Esophagus squamous epithelium (tissue), 5 donors: ENCODE measurements at regions not wholly inside any gene's neighbourhood (a gene's known extent, or its start where the extent isn't known, plus 50 kb on each side); places are given as distances from the start of the nearest gene placed in this dataset.

ENCODE experiments used
- DNase-seq: peaks from one replicate; lab custom pipeline; 2025; lab: John Stamatoyannopoulos, UW
- H3K27ac ChIP-seq, 4 donors: fragments of 200-600 bp; sonication (generic); one replicate each; pipeline ENCODE4 v1.5.1; 2016 to 2019; ENCODE audit warnings: mild to moderate bottlenecking in 1 of 4
- H3K27me3 ChIP-seq, 4 donors: fragments of 200-600 bp; sonication (generic); 1 replicate in 3 of 4; 2 replicates in 1 of 4; pipeline versions ENCODE4 v1.5.1 to v1.6.0; 2017 to 2021; ENCODE audit warnings: antibody characterized with exemption in 1 of 4
- H3K36me3 ChIP-seq, 3 donors: fragments of 200-600 bp; sonication (generic); one replicate each; pipeline ENCODE4 v1.5.1; 2016 to 2019
- H3K4me1 ChIP-seq, 3 donors: fragments of 200-600 bp; sonication (generic); one replicate each; pipeline ENCODE4 v1.5.1; 2017 to 2019
- H3K4me3 ChIP-seq, 4 donors: fragments of 200-600 bp; sonication (generic); 1 replicate in 3 of 4; 2 replicates in 1 of 4; pipeline ENCODE4 v1.5.1; 2016 to 2019; ENCODE audit warnings: mild to moderate bottlenecking in 2 of 4, moderate library complexity in 1 of 4
- H3K9me3 ChIP-seq, 3 donors: fragments of 200-600 bp; sonication (generic); one replicate each; pipeline ENCODE4 v1.5.1; 2016 to 2019
- CTCF ChIP-seq, 6 experiments: fragments of 450-650 bp in 4 of 6; fragments of 200-600 bp in 2 of 6; sonication (generic) in 2 of 6; IDR thresholded peaks; one replicate each; pipeline ENCODE4 v1.5.1; 2016 to 2019; ENCODE audit warnings: antibody characterized with exemption in 6 of 6, mild to moderate bottlenecking in 4 of 6, moderate library complexity in 4 of 6
- POLR2A ChIP-seq, 4 donors: fragments of 450-650 bp; IDR thresholded peaks; one replicate each; pipeline ENCODE4 v1.6.1; 2017; ENCODE audit warnings: antibody characterized with exemption in 4 of 4, mild to moderate bottlenecking in 4 of 4, moderate library complexity in 3 of 4
- WGBS, 2 donors: methylation state at CpG; one replicate each; pipeline ENCODE4 v1.1.5; 2018; 5-methylcytosine and 5-hydroxymethylcytosine counted together
- intact Hi-C: fragments of 100-400 bp; cut with DNase I; formaldehyde crosslinking; loops from one replicate; pipeline ENCODE4 v1.15.0; 2022
- donor health status: DM: yes; HTN: yes; CAD: no.

GRCh38 chr2:240229603-240230235 is 89.3 kb upstream of the OTOS start:
- 72 to 82% methylated on average over 5 of the region's 5 CpGs for WGBS, 2 donors
- no peak for DNase-seq
- H3K4me3 ChIP-seq = no peak overlapping the region
- TF ChIP-seq CTCF (IDR thresholded peaks at IDR 0.05) (no peak), POLR2A (IDR thresholded peaks at IDR 0.05) (no peak)
- H3K4me1 ChIP-seq = peaks cover 16 to 23% (median 18%) of the 10 kb centered on the region in 3 donors
- peaks cover 0 to 4% (median 0%) of the 10 kb centered on the region in 3 donors for H3K9me3 ChIP-seq
- no peaks in the 10 kb centered on the region for H3K36me3 ChIP-seq
- peaks cover 0 to 22% (median 0%) of the 10 kb centered on the region in 4 donors for H3K27me3 ChIP-seq
- intact Hi-C loops = no loop called here
- H3K27ac ChIP-seq = no peak overlapping the region

- peaks cover 23 to 30% (median 25%) of the 10 kb centered on the region in 3 donors for H3K4me1 ChIP-seq
- no peaks in the 10 kb centered on the region for H3K36me3 ChIP-seq
- peaks cover 0 to 4% (median 0%) of the 10 kb centered on the region in 3 donors for H3K9me3 ChIP-seq
- TF ChIP-seq POLR2A (IDR thresholded peaks at IDR 0.05) (no peak), CTCF (IDR thresholded peaks at IDR 0.05) (no peak)
- no peak for DNase-seq
- WGBS, 2 donors = 70 to 74% methylated on average over 9 of the region's 9 CpGs
- no peak overlapping the region for H3K27ac ChIP-seq
- H3K27me3 ChIP-seq = peaks cover 0 to 15% (median 0%) of the 10 kb centered on the region in 4 donors
- no peak overlapping the region for H3K4me3 ChIP-seq
- intact Hi-C loops = no loop called here
Measured at GRCh38 chr2:240230291-240230931, 90.0 kb upstream of the OTOS start.

GRCh38 chr2:240231838-240232244 is 91.4 kb upstream of the OTOS start:
- peaks cover 0 to 8% (median 0%) of the 10 kb centered on the region in 4 donors for H3K27me3 ChIP-seq
- TF ChIP-seq POLR2A (IDR thresholded peaks at IDR 0.05) (no peak), CTCF (IDR thresholded peaks at IDR 0.05) (no peak)
- intact Hi-C loops = loop anchor here (2.0 kb wide), 1 partner anchor 205 kb away; no protein-coding TSS in a partner anchor
- H3K4me3 ChIP-seq = no peak overlapping the region
- DNase-seq = no peak
- no peaks in the 10 kb centered on the region for H3K36me3 ChIP-seq
- H3K27ac ChIP-seq = no peak overlapping the region
- peaks cover 0 to 4% (median 0%) of the 10 kb centered on the region in 3 donors for H3K9me3 ChIP-seq
- WGBS, 2 donors = 93 to 94% methylated on average over 3 to 7 of the region's 12 CpGs
- H3K4me1 ChIP-seq = peaks cover 36 to 44% (median 37%) of the 10 kb centered on the region in 3 donors

- no peak for DNase-seq
Measured at GRCh38 chr2:240232264-240232915, 91.9 kb upstream of the OTOS start.

More at GRCh38 chr2:240232264-240232915, 91.9 kb upstream of the OTOS start:
- H3K36me3 ChIP-seq = no peaks in the 10 kb centered on the region
- H3K4me3 ChIP-seq = peak overlapping the region in 1 of 4 donors; percentile 41
- H3K27me3 ChIP-seq = peaks cover 0 to 6% (median 0%) of the 10 kb centered on the region in 4 donors
- H3K9me3 ChIP-seq = peaks cover 0 to 4% (median 0%) of the 10 kb centered on the region in 3 donors
- 65 to 100% methylated on average over 3 to 14 of the region's 22 CpGs for WGBS, 2 donors
- intact Hi-C loops = loop anchor here (2.0 kb wide), 1 partner anchor 204 kb away; no protein-coding TSS in a partner anchor
- peaks cover 37 to 50% (median 39%) of the 10 kb centered on the region in 3 donors for H3K4me1 ChIP-seq
- no peak for TF ChIP-seq POLR2A (IDR thresholded peaks at IDR 0.05)
- no peak for TF ChIP-seq CTCF (IDR thresholded peaks at IDR 0.05)
- peak overlapping the region in 2 of 4 donors; percentile 70 to 79 for H3K27ac ChIP-seq
